ENCODE measurements at regions not wholly inside any gene's neighbourhood (a gene's known extent, or its start where the extent isn't known, plus 50 kb on each side); places are given as distances from the start of the nearest gene placed in this dataset.
"Not testable (repeated sequence)": the region's sequence is repeated elsewhere in the genome, so short reads cannot be mapped to it uniquely, and the experiment has no call there.

DNA sequence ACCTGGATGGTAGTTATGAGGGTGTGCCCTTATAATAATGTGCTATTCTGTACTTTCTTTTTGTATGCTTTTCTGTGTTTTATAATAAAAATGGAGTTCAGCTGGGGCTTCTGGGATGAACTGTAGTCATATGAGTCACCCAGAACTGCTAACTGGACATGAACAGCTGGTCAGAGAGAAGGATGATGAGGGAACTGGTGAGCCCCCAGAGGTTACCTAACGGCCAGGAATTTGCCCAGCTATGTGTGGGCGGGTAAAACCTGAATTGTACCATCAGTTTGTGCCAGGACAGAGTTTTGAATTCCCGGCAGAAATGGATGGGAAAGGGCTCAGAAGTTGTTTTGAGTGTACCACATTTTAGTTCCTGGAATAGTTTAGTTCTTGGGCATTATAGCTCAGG lies 138.0 kb upstream of the USP9X start:
- DNase-seq (ENCODE audit: low spot score) (peak; percentile 40), FAIRE-seq (peak; percentile 81)

DNA sequence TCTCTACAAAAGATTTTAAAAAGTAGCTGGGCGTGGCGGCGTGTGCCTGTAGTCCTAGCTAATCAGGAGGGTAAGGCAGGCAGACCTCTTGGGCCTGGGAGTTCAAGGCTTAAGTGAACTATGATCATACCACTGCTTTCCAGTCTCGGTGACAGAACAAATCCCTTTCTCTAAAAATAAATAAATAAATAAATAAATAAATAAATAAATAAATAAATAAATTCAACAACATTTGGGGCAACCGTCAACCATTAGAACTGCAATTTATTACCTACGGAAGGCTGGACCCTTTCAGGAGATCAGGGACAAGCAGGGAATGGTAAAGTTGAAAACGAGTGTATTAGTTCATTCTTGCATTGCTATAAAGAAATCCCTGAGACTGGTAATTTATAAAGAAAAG lies 136.2 kb upstream of the USP9X start:
- FAIRE-seq (no peak), DNase-seq (ENCODE audit: low spot score) (no peak)

DNA sequence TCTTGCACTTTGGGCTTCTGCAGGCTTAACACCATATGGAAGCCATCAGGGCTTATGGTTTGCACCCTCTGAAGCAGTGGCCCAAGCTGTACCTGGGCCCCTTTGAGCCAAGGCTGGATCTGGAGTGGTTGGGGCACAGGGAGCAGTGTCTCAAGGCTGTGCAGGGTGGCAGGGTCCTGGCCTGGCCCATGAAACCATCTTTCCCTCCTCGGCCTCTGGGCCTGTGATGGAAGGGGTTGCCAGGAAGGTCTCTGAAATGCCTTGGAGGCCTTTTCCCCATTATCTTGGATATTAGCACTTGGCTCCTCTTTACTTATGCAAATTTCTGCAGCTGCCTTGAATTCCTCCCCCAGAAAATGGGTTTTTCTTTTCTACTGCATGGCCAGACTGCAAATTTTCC lies 134.7 kb upstream of the USP9X start:
- no peak for DNase-seq (ENCODE audit: low spot score)
- no peak for FAIRE-seq

DNA sequence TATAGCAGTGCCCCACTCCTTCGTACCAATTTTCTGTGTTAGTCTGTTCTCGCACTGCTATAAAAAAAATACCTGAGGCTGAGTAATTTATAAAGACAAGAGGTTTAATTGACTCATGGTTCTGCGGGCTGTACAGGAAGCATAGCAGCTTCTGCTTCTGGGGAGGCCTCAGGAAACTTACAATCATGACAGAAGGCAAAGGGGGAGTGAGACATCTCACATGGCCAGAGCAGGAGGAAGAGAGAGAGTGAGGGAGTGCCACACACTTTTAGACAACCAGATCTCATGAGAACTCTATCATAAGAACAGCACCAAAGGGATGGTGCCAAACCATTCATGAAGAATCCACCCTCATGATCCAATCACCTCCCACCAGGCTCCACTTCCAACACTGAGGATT lies 133.8 kb upstream of the USP9X start:
- FAIRE-seq; DNase-seq (ENCODE audit: low spot score): not testable (repeated sequence)

DNA sequence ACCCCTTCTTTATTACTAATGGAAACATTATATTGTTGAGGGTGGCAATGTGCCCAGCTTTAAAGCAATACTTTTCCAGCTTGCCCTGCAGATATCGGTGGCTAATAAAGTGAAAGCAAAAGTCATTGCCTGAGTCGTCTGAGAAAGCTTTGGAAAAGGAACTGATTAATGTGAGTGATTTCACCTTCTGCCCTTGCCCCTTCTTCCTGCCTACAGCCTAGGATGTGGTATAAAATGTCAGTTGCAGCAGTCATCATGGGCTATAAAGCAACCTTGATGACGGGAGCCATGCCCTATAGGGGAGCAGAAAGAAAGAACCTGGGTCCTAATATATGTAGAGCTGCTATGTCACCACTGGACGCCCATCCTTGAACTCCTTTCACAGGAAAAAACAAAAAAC lies 132.4 kb upstream of the USP9X start:
- FAIRE-seq, result no peak
- peak; percentile 16 for DNase-seq (ENCODE audit: low spot score)

DNA sequence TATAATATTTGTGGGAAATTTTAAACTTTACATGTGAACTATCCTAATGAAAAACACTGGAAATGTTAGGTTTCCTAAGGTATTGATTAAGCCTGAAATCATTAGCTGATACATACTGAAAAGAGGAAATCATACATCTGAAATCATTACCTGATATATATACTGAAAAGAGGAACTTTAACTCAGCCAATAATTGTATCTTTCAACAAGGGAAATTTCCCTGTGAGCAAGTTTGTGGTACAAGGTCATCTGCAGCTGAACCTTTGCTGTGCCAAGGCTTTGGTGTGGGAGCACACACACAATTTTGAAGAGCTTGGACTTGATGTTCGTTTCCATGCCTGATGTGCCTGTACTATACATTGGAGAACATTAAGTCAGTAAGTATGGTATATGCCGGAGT lies 131.9 kb upstream of the USP9X start:
- no peak for FAIRE-seq
- no peak for DNase-seq (ENCODE audit: low spot score)

DNA sequence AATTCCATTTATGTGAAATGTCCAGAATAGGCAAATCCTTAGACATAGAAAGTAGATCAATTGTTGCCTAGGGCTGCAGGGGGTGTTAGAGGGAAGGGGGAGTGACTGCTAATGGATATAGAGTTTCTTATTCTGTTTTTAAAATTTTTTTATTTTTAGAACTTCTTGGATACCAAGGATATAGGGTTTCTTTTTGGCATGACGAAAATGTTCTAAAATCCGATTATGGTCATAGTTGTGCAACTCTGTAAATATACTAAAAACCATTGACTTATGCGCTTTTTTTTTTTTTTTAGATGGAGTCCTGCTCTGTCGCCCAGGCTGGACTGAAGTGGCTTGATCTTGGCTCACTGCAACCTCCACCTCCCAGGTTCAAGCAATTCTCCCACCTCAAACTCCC lies 125.2 kb upstream of the USP9X start:
- FAIRE-seq (no peak), DNase-seq (ENCODE audit: low spot score) (no peak)

DNA sequence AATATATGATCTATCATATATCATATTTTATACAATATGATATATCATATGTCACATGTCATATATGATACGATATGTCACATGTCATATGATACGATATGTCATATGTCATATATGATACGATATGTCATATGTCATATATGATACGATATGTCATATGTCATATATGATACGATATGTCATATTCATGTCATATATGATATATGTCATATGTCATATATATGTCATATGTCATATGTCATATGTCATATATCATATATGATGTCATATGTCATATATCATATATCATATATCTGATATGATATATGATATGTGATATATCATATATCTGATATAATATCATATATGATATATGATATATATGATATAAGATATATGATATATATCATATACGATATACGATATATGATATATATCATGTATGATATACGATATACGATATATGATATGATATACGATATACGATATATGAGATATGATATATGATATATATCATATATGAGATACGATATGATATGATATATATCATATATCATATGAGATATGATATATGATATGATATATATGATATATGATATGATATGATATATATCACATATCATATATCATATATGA lies 122.3 kb upstream of the USP9X start:
- DNase-seq (ENCODE audit: low spot score) (no peak), FAIRE-seq (no peak)

DNA sequence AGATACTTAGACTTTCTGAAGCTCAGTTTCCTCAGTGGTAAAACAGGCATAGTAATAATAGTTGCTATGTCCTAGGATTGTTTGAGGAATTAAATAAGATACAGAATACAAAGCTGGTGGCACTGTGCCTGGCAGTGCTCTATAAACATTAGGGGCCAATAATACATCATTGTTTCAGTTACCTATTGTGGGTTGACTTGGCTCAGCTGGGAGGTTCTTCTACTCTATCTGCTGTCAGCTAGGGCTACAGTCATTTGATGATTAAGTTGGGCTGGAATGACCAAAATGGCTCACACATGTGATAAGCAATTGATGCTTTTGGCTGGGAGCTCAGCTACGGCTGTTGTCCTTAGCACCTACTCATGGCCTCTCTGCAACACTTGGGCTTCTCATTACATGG lies 121.2 kb upstream of the USP9X start:
- FAIRE-seq (no peak), DNase-seq (ENCODE audit: low spot score) (no peak)

DNA sequence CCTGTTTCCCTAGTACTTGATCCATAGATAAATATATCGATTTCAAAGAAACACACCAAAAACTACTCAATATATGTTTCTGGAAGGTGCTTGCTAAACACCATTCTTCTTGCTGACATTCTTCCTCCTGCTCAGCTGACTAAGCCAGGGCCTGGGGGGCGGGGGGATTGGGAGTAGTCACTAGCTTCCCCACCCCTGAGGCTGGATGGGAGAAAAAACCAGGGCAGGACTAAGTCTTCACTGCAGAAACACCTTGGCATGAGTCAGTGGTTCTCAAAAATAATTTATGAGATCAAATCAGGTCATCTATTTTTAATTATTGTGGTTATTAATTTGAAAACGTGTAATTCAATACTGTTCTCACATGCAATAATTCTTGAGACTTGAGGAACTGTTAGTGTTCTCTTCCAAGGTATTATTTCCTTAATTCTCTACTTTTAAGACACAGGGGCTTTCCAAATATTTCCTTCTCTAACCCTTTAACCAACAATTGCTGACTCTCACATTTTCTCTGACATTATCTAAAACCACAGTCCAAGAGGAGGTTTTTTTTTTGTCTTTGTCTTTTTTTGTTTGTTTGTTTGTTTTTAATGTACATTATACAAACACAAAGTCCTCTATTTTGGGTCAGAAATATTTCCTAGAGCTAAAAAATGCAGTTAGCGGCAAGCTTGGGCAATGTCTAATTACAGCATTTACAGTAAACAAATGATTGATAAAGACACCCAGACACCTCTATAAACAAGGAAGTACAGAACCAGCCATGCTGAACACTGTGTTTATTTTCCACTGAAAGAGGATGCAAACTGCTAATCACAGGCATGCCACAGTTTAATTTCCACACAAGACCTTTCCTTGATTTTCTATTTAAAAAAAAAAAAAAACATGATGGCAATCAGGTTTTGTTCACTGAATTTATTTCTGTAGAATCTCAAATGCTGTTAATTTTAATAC lies 120.3 kb upstream of the USP9X start:
- FAIRE-seq (no peak), DNase-seq (ENCODE audit: low spot score) (no peak)

DNA sequence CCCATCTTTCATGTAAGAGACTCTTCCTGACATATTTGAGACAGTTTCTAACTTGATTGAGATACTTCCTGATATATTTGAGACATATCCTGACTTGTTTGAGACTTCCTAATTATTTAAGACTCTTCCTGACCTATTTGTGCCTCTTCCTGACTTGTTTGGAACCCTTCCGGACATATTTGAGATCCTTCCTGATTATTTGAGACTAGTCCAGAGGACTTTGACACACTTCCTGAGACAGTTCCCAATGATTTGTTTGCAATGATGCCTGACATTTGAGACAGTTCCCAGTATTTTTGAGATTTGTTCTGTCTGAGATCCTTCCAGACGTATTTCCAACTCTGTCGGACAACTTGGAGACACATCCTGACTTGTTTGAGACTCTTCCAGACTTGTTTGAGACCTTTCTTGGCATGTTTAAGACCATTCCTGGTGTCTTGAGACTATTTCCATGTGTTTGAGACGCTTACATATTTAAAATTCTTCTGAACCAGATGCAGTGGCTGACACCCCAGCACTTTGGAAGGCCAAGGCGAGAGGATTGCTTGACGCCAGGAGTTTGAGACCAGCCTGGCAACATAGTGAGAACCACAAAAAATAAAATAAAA lies 118.9 kb upstream of the USP9X start:
- DNase-seq (ENCODE audit: low spot score), result no peak
- no peak for FAIRE-seq

DNA sequence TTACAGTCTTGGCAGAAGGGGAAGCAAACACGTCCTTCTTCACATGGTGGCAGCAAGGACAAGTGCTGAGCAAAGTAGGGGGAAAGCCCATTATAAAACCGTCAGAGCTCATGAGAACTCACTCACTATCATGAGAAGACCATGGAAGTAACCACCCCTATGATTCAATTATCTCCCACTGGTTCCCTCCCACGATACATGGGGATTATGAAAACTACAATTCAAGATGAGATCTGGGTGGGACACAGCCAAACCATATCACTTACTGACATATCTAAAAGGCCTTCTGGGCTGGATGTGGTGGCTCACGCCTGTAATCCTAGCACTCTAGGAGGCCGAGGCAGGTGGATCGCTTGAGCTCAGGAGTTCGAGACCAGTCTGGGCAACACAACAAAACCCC lies 117.1 kb upstream of the USP9X start:
- FAIRE-seq (no peak), DNase-seq (ENCODE audit: low spot score) (no peak)

DNA sequence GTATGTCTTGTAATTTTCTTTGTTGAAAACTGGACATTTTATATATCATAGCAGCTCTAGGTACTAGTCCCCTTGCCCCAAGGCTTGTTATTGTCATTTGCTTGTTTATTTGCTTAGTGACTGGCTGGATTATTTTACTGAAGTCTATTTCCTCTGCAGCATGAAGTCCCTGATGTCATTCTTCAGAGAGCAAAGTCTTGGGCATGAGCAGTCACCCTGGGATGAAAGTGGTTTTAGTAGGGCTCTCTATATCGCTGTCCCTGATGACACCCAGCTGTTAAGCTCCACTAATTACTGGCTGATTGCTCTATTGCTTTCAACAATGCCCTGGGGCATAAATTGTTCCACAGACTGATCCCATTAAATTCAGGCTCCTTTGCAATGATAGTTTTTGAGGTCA lies 113.5 kb upstream of the USP9X start:
- FAIRE-seq (no peak), DNase-seq (ENCODE audit: low spot score) (no peak)

DNA sequence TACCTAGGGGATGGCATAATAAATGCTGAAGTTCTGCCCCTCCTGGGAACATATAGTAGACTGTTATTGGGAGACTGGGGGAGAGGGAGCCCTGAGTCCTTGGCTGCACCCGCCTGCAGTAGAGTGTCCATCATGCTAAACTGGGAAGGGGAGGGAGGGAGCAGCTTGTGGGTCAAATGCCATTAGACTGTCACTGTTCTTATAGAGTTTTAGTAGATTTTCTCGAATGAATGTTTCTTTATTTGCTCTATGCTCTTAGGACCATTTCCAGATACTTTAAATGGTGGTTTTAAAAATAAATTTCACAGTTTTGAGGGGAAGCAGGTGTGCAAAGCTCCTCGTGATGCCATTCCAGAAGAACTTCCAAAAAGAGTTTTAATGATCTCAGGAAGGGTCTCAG lies 111.6 kb upstream of the USP9X start:
- FAIRE-seq, result no peak
- no peak for DNase-seq (ENCODE audit: low spot score)

DNA sequence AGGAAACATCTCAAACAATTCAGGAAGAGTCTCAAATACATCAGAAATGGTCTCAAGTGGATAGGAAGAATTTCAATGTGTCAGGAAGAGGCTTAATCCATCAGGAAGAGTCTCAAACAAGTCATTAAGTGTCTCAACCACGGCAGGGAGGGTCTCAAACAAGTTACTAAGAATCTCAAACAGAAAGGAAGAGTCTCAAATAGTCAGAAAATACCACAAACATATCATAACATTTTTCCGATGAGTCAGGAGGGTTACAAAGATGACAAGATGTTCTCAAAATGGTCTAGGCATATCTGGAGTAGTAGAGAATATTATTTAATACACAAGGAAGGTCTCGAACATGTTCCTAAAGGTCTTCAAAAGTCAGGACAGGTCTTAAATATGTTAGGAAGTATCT lies 109.3 kb upstream of the USP9X start:
- DNase-seq (ENCODE audit: low spot score) (no peak), FAIRE-seq (no peak)

DNA sequence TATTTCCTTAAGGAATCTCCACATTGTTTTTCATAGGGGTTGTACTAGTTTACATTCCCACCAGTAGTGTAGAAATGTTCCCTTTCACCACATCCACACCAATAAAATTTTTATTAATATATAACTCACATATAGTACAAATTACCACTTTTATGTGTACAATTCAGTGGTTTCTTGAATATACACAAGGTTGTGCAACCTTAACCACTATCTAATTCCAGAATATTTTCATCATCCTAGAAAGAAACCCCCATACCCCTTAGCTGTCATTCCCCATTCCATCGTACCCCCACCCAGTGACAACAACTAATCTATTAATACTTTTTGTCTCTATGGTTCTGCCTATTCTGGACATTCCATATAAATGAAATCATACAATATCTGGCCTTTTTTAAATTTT lies 108.3 kb upstream of the USP9X start:
- no peak for DNase-seq (ENCODE audit: low spot score)
- FAIRE-seq, result no peak

DNA sequence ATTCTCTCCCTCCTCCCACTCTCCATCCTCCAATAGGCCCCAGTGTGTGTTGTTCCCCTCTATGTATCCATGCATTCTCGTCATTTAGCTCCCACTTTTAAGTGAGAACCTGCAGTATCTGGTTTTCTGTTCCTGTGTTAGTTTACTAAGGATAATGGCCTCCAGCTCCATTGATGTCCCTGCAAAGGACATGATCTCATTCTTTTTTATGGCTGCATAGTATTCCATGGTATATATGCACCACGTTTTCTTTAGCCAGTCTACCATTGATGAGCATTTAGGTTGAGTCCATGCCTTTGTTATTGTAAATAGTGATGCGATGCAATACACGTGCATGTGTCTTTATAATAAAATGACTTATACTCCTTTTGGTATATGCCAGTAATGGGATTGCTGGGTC lies 100.3 kb upstream of the USP9X start:
- DNase-seq (ENCODE audit: low spot score) (no peak), FAIRE-seq (no peak)

DNA sequence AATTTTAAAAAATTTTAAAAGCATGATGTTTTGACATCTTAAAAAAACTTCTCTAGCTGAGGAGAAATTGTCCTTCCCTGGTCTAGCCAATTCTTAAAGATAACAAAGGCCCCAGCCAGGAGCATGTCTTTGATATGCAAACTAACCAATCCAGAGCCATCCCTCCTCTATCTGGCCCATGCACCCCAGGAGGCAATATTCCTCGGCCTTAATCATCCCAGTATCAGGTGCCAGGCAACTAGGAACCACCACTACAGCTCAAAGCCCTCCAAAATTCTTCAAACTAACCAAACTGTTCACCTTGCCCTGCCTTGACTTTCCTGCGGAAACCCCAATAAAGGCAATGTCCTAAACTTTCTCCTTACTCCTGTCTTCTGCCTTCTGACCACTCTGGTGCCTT lies 97.8 kb upstream of the USP9X start:
- FAIRE-seq (no peak), DNase-seq (ENCODE audit: low spot score) (no peak)

DNA sequence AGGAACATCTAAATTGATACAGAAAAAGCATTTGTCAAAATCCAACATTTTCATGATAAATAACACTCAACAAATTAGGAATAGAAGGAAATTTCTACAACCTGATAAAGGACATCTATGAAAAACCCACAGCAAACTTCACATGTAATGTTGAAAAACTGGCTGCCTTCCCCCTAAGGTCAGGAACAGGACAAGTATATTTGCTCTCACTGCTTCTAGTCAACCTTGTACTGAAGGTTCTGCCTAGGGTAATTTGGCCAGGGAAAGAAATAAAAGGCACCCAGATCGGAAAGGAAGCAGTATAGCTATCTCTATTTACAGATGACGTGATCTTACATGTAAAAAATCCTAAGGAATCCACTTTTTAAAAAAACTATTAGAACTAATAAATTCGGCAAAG lies 97.1 kb upstream of the USP9X start:
- no peak for DNase-seq (ENCODE audit: low spot score)
- no peak for FAIRE-seq

DNA sequence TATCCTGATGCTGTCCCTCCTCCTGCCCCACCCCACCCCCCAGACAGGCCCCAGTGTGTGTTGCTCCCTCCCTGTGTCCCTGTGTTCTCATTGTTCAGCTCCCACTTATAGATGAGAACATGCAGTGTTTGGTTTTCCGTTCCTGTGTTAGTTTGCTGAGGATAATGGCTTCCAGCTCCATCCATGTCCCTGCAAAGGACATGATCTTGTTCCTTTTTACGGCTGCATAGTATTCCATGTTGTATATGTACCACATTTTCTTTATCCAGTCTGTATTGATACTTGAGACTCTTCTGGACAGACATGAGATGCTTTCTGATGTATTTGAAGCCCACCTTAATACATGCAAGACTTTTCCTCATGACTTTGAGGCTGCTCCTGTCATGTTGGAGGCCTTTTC lies 91.8 kb upstream of the USP9X start:
- FAIRE-seq; DNase-seq (ENCODE audit: low spot score): not testable (repeated sequence)

DNA sequence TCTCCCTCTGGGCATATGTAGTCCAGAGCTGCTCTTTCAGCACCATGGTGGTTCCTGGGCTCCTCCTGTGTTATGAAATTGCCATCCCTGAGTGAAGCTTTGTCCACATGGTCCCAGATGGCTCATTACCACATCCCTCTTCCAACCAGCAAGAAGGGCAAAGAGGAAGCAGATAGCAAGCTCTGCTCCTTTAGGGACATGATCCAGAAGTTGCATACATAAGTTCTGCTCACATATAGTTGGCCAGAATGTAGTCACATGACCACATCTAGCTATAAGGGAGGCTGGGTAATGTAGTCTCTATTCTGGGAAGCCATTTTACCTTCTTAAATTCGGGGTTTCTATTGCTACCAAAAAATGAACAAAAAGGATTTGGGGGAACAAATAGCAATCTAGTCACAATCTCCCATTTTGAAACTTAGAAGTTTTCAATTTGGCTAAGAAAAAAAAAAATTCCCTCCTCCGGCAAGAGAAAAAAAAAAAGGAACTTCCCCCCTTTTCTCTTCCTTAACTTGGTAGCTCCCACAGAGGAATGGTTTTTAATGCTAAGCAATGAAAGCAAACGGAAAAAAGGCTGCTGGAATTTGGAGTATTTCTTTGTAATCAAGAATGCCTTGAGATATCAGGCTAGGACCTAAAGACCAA lies 88.2 kb upstream of the USP9X start:
- DNase-seq (ENCODE audit: low spot score), result no peak
- FAIRE-seq, result no peak

DNA sequence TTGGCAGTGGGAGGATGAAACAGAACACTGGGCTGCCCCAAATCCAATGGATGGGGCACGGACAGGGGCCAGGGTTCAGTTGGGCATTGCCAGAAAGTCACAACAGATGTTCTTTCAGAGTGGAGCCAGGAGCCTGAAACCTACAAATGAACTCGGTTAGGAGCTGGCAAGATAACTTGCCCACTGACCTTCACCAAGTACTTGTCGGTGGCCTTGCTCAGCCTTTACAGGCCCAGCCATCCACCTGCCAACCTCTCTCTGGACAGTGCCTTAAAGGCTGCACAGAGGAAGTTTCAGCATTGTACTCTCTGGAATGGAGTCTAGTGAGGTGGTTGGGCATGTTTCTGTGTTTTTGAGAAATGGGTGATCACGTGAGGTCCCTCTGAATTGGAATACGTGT lies 87.1 kb upstream of the USP9X start:
- FAIRE-seq (no peak), DNase-seq (ENCODE audit: low spot score) (no peak)

All from RCC 7860 (cell line).